ENCODE measurements at regions not wholly inside any gene's neighbourhood (a gene's known extent, or its start where the extent isn't known, plus 50 kb on each side); places are given as distances from the start of the nearest gene placed in this dataset.
"Not testable (repeated sequence)": the region's sequence is repeated elsewhere in the genome, so short reads cannot be mapped to it uniquely, and the experiment has no call there.

GRCh38 chr13:62388515-62388914 lies 972.9 kb upstream of the PCDH20 start:
- DNase-seq (ENCODE audit: extremely low spot score): no peak
- 66% methylated on average over 2 of the region's 2 CpGs for WGBS
- no peaks in the 10 kb centered on the region for H3K36me3 ChIP-seq (ENCODE audit: insufficient read depth)
- H3K27ac ChIP-seq (ENCODE audit: low read depth): no peak overlapping the region
- no peaks in the 10 kb centered on the region for H3K4me1 ChIP-seq (ENCODE audit: insufficient read depth)
- H3K4me3 ChIP-seq (ENCODE audit: low read depth, low read length): no peak overlapping the region

- H3K4me1 ChIP-seq (ENCODE audit: insufficient read depth): no peaks in the 10 kb centered on the region
- WGBS: 17% methylated on average over 3 of the region's 3 CpGs
- no peaks in the 10 kb centered on the region for H3K36me3 ChIP-seq (ENCODE audit: insufficient read depth)
- H3K27ac ChIP-seq (ENCODE audit: low read depth): no peak overlapping the region
- DNase-seq (ENCODE audit: extremely low spot score): no peak
- no peak overlapping the region for H3K4me3 ChIP-seq (ENCODE audit: low read depth, low read length)
Observed at GRCh38 chr13:62387647-62388046, 972.0 kb upstream of the PCDH20 start.

- not testable (repeated sequence) for H3K4me3 ChIP-seq (ENCODE audit: low read depth, low read length); H3K27ac ChIP-seq (ENCODE audit: low read depth); DNase-seq (ENCODE audit: extremely low spot score); H3K36me3 ChIP-seq (ENCODE audit: insufficient read depth); H3K4me1 ChIP-seq (ENCODE audit: insufficient read depth)
- WGBS: 92% methylated on average over 21 of the region's 21 CpGs
Observed at GRCh38 chr13:62379241-62379640, 963.6 kb upstream of the PCDH20 start.

- Histone ChIP-seq H3K4me1 (ENCODE audit: insufficient read depth) (no peaks in the 10 kb centered on the region), H3K27ac (ENCODE audit: low read depth) (no peak overlapping the region), H3K4me3 (ENCODE audit: low read depth, low read length) (no peak overlapping the region), H3K36me3 (ENCODE audit: insufficient read depth) (no peaks in the 10 kb centered on the region)
- 59% methylated on average over 1 of the region's 1 CpG for WGBS
- DNase-seq (ENCODE audit: extremely low spot score): no peak
Observed at GRCh38 chr13:62377838-62378237, 962.2 kb upstream of the PCDH20 start.

GRCh38 chr13:62375653-62376052 lies 960.0 kb upstream of the PCDH20 start:
- Histone ChIP-seq H3K4me1 (ENCODE audit: insufficient read depth) (no peaks in the 10 kb centered on the region), H3K27ac (ENCODE audit: low read depth) (no peak overlapping the region), H3K36me3 (ENCODE audit: insufficient read depth) (no peaks in the 10 kb centered on the region), H3K4me3 (ENCODE audit: low read depth, low read length) (no peak overlapping the region)
- WGBS: 78% methylated on average over 2 of the region's 2 CpGs
- DNase-seq (ENCODE audit: extremely low spot score): no peak

- no peak for DNase-seq (ENCODE audit: extremely low spot score)
- Histone ChIP-seq H3K36me3 (ENCODE audit: insufficient read depth) (no peaks in the 10 kb centered on the region), H3K4me1 (ENCODE audit: insufficient read depth) (no peaks in the 10 kb centered on the region), H3K27ac (ENCODE audit: low read depth) (no peak overlapping the region), H3K4me3 (ENCODE audit: low read depth, low read length) (no peak overlapping the region)
- WGBS: 80% methylated on average over 2 of the region's 2 CpGs
Observed at GRCh38 chr13:62371737-62372136, 956.1 kb upstream of the PCDH20 start.

GRCh38 chr13:62367971-62368370 lies 952.3 kb upstream of the PCDH20 start:
- 89% methylated on average over 3 of the region's 3 CpGs for WGBS
- not testable (repeated sequence) for H3K27ac ChIP-seq (ENCODE audit: low read depth)

GRCh38 chr13:62360609-62361008 lies 945.0 kb upstream of the PCDH20 start:
- Histone ChIP-seq H3K36me3 (ENCODE audit: insufficient read depth) (no peaks in the 10 kb centered on the region), H3K27ac (ENCODE audit: low read depth) (no peak overlapping the region), H3K4me3 (ENCODE audit: low read depth, low read length) (no peak overlapping the region), H3K4me1 (ENCODE audit: insufficient read depth) (no peaks in the 10 kb centered on the region)
- DNase-seq (ENCODE audit: extremely low spot score): no peak

More at GRCh38 chr13:62367971-62368370, 952.3 kb upstream of the PCDH20 start:
- H3K4me1 ChIP-seq (ENCODE audit: insufficient read depth); H3K36me3 ChIP-seq (ENCODE audit: insufficient read depth); DNase-seq (ENCODE audit: extremely low spot score); H3K4me3 ChIP-seq (ENCODE audit: low read depth, low read length): not testable (repeated sequence)

- DNase-seq (ENCODE audit: extremely low spot score): no peak
- H3K36me3 ChIP-seq (ENCODE audit: insufficient read depth): no peaks in the 10 kb centered on the region
- no peak overlapping the region for H3K4me3 ChIP-seq (ENCODE audit: low read depth, low read length)
- no peaks in the 10 kb centered on the region for H3K4me1 ChIP-seq (ENCODE audit: insufficient read depth)
- H3K27ac ChIP-seq (ENCODE audit: low read depth): no peak overlapping the region
Observed at GRCh38 chr13:62358646-62358932, 942.9 kb upstream of the PCDH20 start.

- Histone ChIP-seq H3K4me1 (ENCODE audit: insufficient read depth) (no peaks in the 10 kb centered on the region), H3K36me3 (ENCODE audit: insufficient read depth) (no peaks in the 10 kb centered on the region), H3K27ac (ENCODE audit: low read depth) (no peak overlapping the region), H3K4me3 (ENCODE audit: low read depth, low read length) (no peak overlapping the region)
- 38% methylated on average over 2 of the region's 2 CpGs for WGBS
- DNase-seq (ENCODE audit: extremely low spot score): no peak
Observed at GRCh38 chr13:62357887-62358645, 942.4 kb upstream of the PCDH20 start.

- no peak overlapping the region for H3K27ac ChIP-seq (ENCODE audit: low read depth)
- H3K4me1 ChIP-seq (ENCODE audit: insufficient read depth): no peaks in the 10 kb centered on the region
- 39% methylated on average over 1 of the region's 1 CpG for WGBS
- no peak overlapping the region for H3K4me3 ChIP-seq (ENCODE audit: low read depth, low read length)
- H3K36me3 ChIP-seq (ENCODE audit: insufficient read depth): no peaks in the 10 kb centered on the region
- DNase-seq (ENCODE audit: extremely low spot score): no peak
Observed at GRCh38 chr13:62356977-62357376, 941.3 kb upstream of the PCDH20 start.

GRCh38 chr13:62337109-62337880 lies 921.6 kb upstream of the PCDH20 start:
- peak; percentile 14 for DNase-seq (ENCODE audit: extremely low spot score)
- Histone ChIP-seq H3K36me3 (ENCODE audit: insufficient read depth) (no peaks in the 10 kb centered on the region), H3K4me3 (ENCODE audit: low read depth, low read length) (no peak overlapping the region), H3K27ac (ENCODE audit: low read depth) (no peak overlapping the region), H3K4me1 (ENCODE audit: insufficient read depth) (no peaks in the 10 kb centered on the region)
- WGBS: 46% methylated on average over 2 of the region's 2 CpGs

- H3K4me1 ChIP-seq (ENCODE audit: insufficient read depth): no peaks in the 10 kb centered on the region
- no peak for DNase-seq (ENCODE audit: extremely low spot score)
- H3K36me3 ChIP-seq (ENCODE audit: insufficient read depth): no peaks in the 10 kb centered on the region
- WGBS: 26% methylated on average over 1 of the region's 1 CpG
- no peak overlapping the region for H3K27ac ChIP-seq (ENCODE audit: low read depth)
- no peak overlapping the region for H3K4me3 ChIP-seq (ENCODE audit: low read depth, low read length)
Observed at GRCh38 chr13:62336507-62336906, 920.9 kb upstream of the PCDH20 start.

GRCh38 chr13:62333466-62333865 lies 917.8 kb upstream of the PCDH20 start:
- Histone ChIP-seq H3K4me3 (ENCODE audit: low read depth, low read length) (no peak overlapping the region), H3K36me3 (ENCODE audit: insufficient read depth) (no peaks in the 10 kb centered on the region), H3K27ac (ENCODE audit: low read depth) (no peak overlapping the region), H3K4me1 (ENCODE audit: insufficient read depth) (no peaks in the 10 kb centered on the region)
- no peak for DNase-seq (ENCODE audit: extremely low spot score)
- WGBS: 97% methylated on average over 15 of the region's 15 CpGs
